Hepatocyte (in vitro differentiated cells): ENCODE measurements at regions not wholly inside any gene's neighbourhood (a gene's known extent, or its start where the extent isn't known, plus 50 kb on each side); places are given as distances from the start of the nearest gene placed in this dataset.

Source experiments
- CTCF ChIP-seq: fragments of 200-600 bp; sonication (generic); IDR thresholded peaks from 2 replicates; pipeline ENCODE4 v1.5.1; 2016; ENCODE audit warnings: antibody characterized with exemption, mild to moderate bottlenecking; ENCODE audit not compliant: poor library complexity
- EZH2phosphoT487 ChIP-seq: fragments of 200-600 bp; sonication (generic); IDR thresholded peaks from one replicate; pipeline ENCODE4 v1.6.1; 2018; ENCODE audit warnings: antibody characterized with exemption, mild to moderate bottlenecking, low read depth, moderate library complexity; ENCODE audit not compliant: unreplicated experiment, severe bottlenecking

- TF ChIP-seq CTCF (no peak), EZH2phosphoT487 (no peak)
Observed at GRCh38 chr17:33854596-33854995, 400.5 kb upstream of the CCL2 start.
